Motor neuron (in vitro differentiated cells): ENCODE measurements at regions not wholly inside any gene's neighbourhood (a gene's known extent, or its start where the extent isn't known, plus 50 kb on each side); places are given as distances from the start of the nearest gene placed in this dataset.

Experiments used
- ATAC-seq, 8 experiments: fragments of 200-7000 bp; cut with Tn5 transposase; replicated peaks in 6 of 8; 2 replicates each; pipeline ENCODE4 v1.8.0; 2021; ENCODE audit warnings: mild to moderate bottlenecking in 8 of 8, moderate library complexity in 8 of 8
- H3K27ac ChIP-seq, 2 donors: fragments of 250-450 bp; sonication (Bioruptor Pico); 2 replicates each; pipeline ENCODE4 v1.9.0; 2021; ENCODE audit warnings: antibody characterized with exemption in 2 of 2, mild to moderate bottlenecking in 2 of 2, moderate library complexity in 1 of 2
- H3K4me1 ChIP-seq, 2 donors: fragments of 250-450 bp; sonication (Bioruptor Pico); replicated peaks in 1 of 2; 2 replicates each; pipeline ENCODE4 v1.6.1; 2021; ENCODE audit warnings: antibody characterized with exemption in 2 of 2, mild to moderate bottlenecking in 2 of 2, moderate library complexity in 1 of 2
- H3K4me3 ChIP-seq, 5 donors: fragments of 250-450 bp; sonication (Bioruptor Pico); 2 replicates each; pipeline ENCODE4 v1.9.0; 2021; ENCODE audit warnings: antibody characterized with exemption in 5 of 5, mild to moderate bottlenecking in 5 of 5, moderate library complexity in 4 of 5
- WGBS, 10 experiments: fragments of 450-650 bp; shearing (Covaris generic); methylation state at CpG; one replicate each; pipeline ENCODE4 v1.0.0; 2022; 5-methylcytosine and 5-hydroxymethylcytosine counted together
- in situ Hi-C, 9 experiments: fragments of 400-800 bp; cut with MboI; loops; one replicate each; pipeline ENCODE4 v1.15.0; 2021; ENCODE audit warnings: low sequenced_read_pairs in 9 of 9, low pct_unique_long_range_greater_than_20kb in 2 of 9; ENCODE audit not compliant: unreplicated experiment in 9 of 9

DNA sequence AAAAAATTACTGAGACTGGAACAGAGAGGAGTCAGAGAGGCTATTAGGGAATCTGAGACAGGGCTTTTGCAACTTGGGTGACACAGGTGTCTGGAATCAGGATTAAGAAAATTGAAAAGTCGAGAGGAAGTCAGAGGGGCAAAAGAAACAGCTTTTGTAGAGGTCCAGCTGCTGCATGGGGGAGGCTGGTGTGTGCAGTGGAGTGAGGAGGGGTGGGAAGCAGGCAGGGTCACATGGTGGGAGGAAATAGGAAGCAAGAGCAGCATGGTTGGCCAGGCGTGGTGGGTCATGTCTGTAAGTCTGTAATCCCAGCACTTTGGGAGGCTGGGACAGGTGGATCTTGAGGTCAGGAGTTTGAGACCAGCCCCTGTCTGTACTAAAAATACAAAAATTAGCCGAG lies 69.7 kb upstream of the VRK1 start:
- no peak for ATAC-seq
- Histone ChIP-seq H3K27ac (no peak overlapping the region), H3K4me3 (no peak overlapping the region), H3K4me1 (peaks cover 7 to 11% of the 10 kb centered on the region in 2 donors)
- WGBS, 10 experiments: 83% methylated on average over 1 to 3 of the region's 3 CpGs; no CpG with 5 or more reads in 8 of the 10 experiments
- in situ Hi-C loops: loop anchor here in 4 of 9 experiments (25.0 kb wide), 1 partner anchor 140 kb away; no protein-coding TSS in a partner anchor

GRCh38 chr14:96727980-96728717 lies 69.0 kb upstream of the VRK1 start:
- no peak overlapping the region for H3K27ac ChIP-seq
- H3K4me3 ChIP-seq: no peak overlapping the region
- WGBS, 10 experiments: 17 to 87% (median 74%) methylated on average over 1 to 8 of the region's 11 CpGs; no CpG with 5 or more reads in 3 of the 10 experiments
- in situ Hi-C loops: loop anchor here in 4 of 9 experiments (25.0 kb wide), 1 partner anchor 141 kb away; no protein-coding TSS in a partner anchor
- H3K4me1 ChIP-seq: peaks cover 7 to 11% of the 10 kb centered on the region in 2 donors
- no peak for ATAC-seq

- in situ Hi-C loops: loop anchor here in 6 of 9 experiments (10.0 to 25.0 kb wide), 2 partner anchors 143 to 145 kb away; no protein-coding TSS in a partner anchor
These were observed 67.3 kb upstream of the VRK1 start for GRCh38 chr14:96729889-96730288.

DNA sequence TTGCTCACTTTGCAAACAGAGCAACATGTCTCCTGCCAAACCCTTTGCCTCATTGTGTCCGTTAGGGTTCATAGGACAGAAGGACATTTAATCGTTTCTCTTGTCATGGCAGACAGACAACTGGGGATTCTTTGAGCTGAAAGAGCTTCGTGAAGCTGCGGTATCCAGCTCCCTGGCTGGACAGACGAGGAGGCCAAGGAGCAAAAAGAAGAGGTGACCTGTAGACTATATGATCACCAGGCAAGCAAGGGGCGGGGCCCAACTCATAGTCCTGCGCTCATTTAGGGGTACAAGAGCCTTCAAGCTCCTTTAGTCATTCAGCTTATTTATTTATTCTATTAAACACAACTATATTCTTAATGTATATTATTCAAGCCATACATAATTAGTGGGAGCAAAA lies 66.8 kb upstream of the VRK1 start:
- no peak for ATAC-seq
- Histone ChIP-seq H3K4me1 (peaks cover 9 to 14% of the 10 kb centered on the region in 2 donors), H3K4me3 (no peak overlapping the region), H3K27ac (no peak overlapping the region)
- WGBS, 10 experiments: 42 to 100% (median 64%) methylated on average over 1 to 7 of the region's 7 CpGs; no CpG with 5 or more reads in 2 of the 10 experiments
- in situ Hi-C loops: loop anchor here in 6 of 9 experiments (10.0 to 25.0 kb wide), 2 partner anchors 143 to 146 kb away; no protein-coding TSS in a partner anchor

More at GRCh38 chr14:96729889-96730288, 67.3 kb upstream of the VRK1 start:
- Histone ChIP-seq H3K27ac (no peak overlapping the region), H3K4me1 (peaks cover 7 to 11% of the 10 kb centered on the region in 2 donors), H3K4me3 (no peak overlapping the region)
- 29 to 92% (median 62%) methylated on average over 1 to 4 of the region's 4 CpGs for WGBS, 10 experiments
- ATAC-seq: peak in 7 of 8 experiments; percentile 11 to 70 (median 47)

GRCh38 chr14:96734076-96734622 lies 63.0 kb upstream of the VRK1 start:
- peaks cover 25 to 28% of the 10 kb centered on the region in 2 donors for H3K4me1 ChIP-seq
- in situ Hi-C loops: loop anchor here in 6 of 9 experiments (10.0 to 25.0 kb wide), 2 partner anchors 147 to 149 kb away; no protein-coding TSS in a partner anchor
- H3K4me3 ChIP-seq: no peak overlapping the region
- H3K27ac ChIP-seq: no peak overlapping the region
- ATAC-seq: no peak
- WGBS, 10 experiments: 0 to 100% (median 82%) methylated on average over 1 to 7 of the region's 7 CpGs

DNA sequence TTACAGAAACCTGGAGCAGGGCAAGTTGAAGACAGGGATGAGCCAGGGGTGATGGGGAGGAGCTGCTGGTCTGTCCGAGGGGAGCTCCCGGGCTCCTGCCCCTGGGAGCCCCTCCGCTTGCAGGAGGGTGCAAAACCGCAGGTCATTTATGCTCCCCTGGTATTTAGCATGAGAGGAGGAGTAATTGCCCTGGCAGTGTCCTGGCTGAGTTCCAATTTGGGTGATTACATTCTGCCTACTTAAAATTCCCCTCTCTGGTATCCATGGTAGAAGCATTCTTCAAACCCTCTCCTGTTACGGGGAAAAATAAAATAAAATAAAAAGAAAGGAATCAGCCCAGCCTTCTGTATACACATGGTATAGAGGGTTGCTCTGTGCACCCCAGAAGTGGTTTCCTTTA lies 61.7 kb upstream of the VRK1 start:
- in situ Hi-C loops: loop anchor here in 6 of 9 experiments (10.0 to 25.0 kb wide), 2 partner anchors 148 to 151 kb away; no protein-coding TSS in a partner anchor
- Histone ChIP-seq H3K27ac (no peak overlapping the region), H3K4me1 (peaks cover 25 to 27% of the 10 kb centered on the region in 2 donors), H3K4me3 (no peak overlapping the region)
- WGBS, 10 experiments: 43 to 80% (median 63%) methylated on average over 1 to 4 of the region's 5 CpGs; no CpG with 5 or more reads in 5 of the 10 experiments
- peak in 5 of 8 experiments; percentile 56 to 91 (median 86) for ATAC-seq

GRCh38 chr14:96736439-96736838 lies 60.7 kb upstream of the VRK1 start:
- 0 to 89% (median 54%) methylated on average over 2 to 12 of the region's 12 CpGs for WGBS, 10 experiments
- ATAC-seq: no peak
- Histone ChIP-seq H3K27ac (no peak overlapping the region), H3K4me1 (peaks cover 27 to 28% of the 10 kb centered on the region in 2 donors), H3K4me3 (no peak overlapping the region)
- in situ Hi-C loops: loop anchor here in 6 of 9 experiments (10.0 to 25.0 kb wide), 2 partner anchors 149 to 152 kb away; no protein-coding TSS in a partner anchor

DNA sequence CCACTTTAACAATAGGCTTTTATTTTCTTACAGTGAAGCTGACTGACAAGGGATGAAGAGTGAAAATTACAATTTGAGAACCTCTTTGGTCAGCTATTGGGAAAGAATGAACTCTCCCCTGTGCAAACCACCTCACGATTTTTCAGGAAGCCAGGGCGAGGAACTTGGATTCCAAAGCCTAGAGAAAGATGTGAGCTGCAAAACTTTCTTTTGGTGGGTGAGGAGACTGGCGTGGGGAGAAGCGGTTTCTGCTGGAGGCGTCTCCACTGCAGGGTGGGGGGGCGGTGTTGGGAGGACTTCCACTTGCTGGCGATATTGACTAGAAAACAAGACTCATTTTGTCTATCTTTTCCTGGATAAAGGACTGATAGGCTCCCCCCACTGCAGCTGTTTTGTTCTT lies 59.3 kb upstream of the VRK1 start:
- WGBS, 10 experiments: 20 to 100% (median 68%) methylated on average over 1 to 7 of the region's 7 CpGs; no CpG with 5 or more reads in 4 of the 10 experiments
- Histone ChIP-seq H3K4me3 (no peak overlapping the region), H3K4me1 (peaks cover 27 to 28% of the 10 kb centered on the region in 2 donors), H3K27ac (no peak overlapping the region)
- in situ Hi-C loops: loop anchor here in 6 of 9 experiments (10.0 to 25.0 kb wide), 2 partner anchors 151 to 153 kb away; no protein-coding TSS in a partner anchor
- ATAC-seq: no peak

DNA sequence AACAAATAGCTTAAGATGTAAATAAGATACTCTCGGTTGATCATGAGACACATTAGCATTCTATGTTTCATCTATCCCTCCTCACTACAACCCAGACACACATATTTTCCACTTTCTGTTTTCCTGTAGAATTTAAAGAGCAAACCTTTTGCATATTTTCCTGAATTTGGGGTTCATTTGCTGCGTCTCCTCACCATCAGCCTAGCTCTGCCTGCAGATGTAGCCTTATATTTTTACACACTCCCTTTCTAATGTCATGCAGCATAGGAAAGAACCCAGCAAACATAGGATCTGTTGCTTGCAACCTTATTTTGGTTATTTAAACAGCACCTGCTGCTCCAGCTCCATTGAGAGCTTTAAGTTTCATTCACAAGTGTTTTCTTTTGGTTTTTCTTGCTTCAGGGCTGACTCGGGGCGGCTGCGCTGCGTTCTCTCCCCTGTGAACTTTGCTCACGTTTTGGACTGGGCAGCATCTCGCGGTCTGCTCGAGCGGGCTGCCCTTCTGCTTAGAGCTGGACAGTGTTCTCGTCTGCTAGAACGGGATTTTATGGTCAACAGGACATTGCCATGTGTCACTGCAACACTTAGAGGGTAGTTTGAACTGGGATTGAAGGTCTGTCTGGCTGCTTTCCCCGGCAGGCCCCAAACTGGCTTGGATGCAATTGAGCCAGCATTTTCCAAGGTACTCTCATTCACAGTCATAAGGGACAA lies 57.8 kb upstream of the VRK1 start:
- ATAC-seq: peak in 3 of 8 experiments; percentile 4 to 37 (median 9)
- in situ Hi-C loops: loop anchor here in 6 of 9 experiments (10.0 to 25.0 kb wide), 2 partner anchors 152 to 155 kb away; no protein-coding TSS in a partner anchor
- Histone ChIP-seq H3K4me1 (peaks cover 27 to 28% of the 10 kb centered on the region in 2 donors), H3K4me3 (no peak overlapping the region), H3K27ac (no peak overlapping the region)
- WGBS, 10 experiments: 25 to 75% (median 45%) methylated on average over 3 to 14 of the region's 14 CpGs; no CpG with 5 or more reads in 2 of the 10 experiments

DNA sequence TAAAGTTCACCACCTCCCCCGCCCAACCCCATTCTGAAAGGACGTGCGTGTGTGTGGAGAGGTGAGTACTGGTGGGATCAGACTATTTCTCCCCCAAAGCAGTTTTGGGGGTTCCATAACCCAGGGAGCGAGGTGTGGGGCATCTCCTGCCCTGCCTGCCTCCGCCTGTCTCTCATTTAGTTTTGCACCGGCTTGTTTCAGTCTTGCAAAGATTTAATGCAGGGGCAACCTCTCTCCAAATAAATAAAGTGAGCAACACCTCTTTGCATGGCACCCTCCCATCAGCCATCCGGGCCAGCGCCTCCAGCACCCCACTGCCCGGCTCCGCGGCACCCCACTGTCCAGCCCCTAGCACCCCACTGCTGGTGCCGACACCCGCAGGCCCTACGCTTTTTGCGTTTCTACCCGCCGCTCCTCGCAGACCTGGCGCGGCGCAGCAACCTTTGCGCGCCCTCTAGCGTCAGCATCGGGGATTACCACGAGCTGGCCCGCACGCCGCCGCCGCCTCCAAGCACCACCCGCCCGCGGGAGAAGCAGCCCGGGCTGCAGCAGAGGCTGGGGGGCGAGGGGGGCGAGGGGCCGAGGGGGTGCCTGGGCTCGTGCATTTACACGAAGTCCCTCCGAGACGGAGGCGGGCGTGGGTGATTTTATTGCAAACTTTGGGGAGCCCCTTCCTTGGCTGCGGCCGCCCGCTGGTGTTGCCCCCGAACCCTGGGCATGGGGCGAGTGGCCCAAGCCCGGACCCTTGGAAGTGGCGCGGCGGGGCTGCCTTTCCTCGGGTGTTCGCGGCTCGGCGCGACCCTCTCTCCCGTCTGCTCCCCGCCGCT lies 55.8 kb upstream of the VRK1 start:
- Histone ChIP-seq H3K4me1 (peaks cover 15 to 16% of the 10 kb centered on the region in 2 donors), H3K27ac (no peak overlapping the region), H3K4me3 (peak overlapping the region; percentile 26 to 40 (median 29))
- 0 to 38% (median 18%) methylated on average over 1 to 5 of the region's 62 CpGs; no CpG with 5 or more reads in 2 of the 10 experiments for WGBS, 10 experiments
- peak; percentile 85 to 92 (median 90) for ATAC-seq
- in situ Hi-C loops: loop anchor here in 4 of 9 experiments (25.0 kb wide), 1 partner anchor 154 kb away; no protein-coding TSS in a partner anchor

DNA sequence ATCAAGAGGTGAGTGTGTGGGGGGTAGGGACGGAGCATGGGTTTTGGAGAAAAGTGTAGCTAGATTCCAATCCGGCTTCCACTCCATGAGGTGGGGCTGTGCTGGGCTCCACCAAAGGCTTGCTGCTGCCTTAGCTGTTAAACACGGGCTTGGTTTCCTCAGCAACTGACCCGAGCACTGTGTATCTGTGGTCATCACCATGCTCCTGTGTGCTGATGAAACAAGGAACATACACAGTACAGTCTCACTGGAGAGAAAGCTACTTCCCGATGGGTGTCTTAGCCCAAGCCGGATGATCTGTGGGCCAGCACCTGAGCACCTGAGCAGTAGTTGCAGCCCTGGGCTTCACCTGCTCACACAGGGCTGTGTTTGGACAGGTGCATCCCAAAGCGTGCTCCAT lies 52.9 kb upstream of the VRK1 start:
- 39 to 100% (median 67%) methylated on average over 1 to 5 of the region's 7 CpGs; no CpG with 5 or more reads in 2 of the 10 experiments for WGBS, 10 experiments
- peaks cover 17 to 22% of the 10 kb centered on the region in 2 donors for H3K4me1 ChIP-seq
- no peak overlapping the region for H3K4me3 ChIP-seq
- H3K27ac ChIP-seq: no peak overlapping the region
- in situ Hi-C loops: loop anchor here in 4 of 9 experiments (25.0 kb wide), 1 partner anchor 157 kb away; no protein-coding TSS in a partner anchor
- ATAC-seq: peak in 2 of 8 experiments; percentile 14 to 64
